AG04449 (cell line): ENCODE measurements at regions not wholly inside any gene's neighbourhood (a gene's known extent, or its start where the extent isn't known, plus 50 kb on each side); places are given as distances from the start of the nearest gene placed in this dataset.

Source experiments
- CTCF ChIA-PET: fragments of 350-600 bp; formaldehyde crosslinking; extraction: SDS; loops from one replicate; lab custom pipeline; 2021; ENCODE audit warnings: antibody characterized with exemption; lab: Yijun Ruan, JAX
- POLR2A ChIA-PET: fragments of 400-600, 350-600 bp; formaldehyde crosslinking; extraction: SDS; loops from one replicate; lab custom pipeline; 2020; ENCODE audit warnings: antibody characterized with exemption, inconsistent platforms; lab: Yijun Ruan, JAX
- DNase-seq: peaks from one replicate; pipeline ENCODE4 v3.0.0-alpha.2; 2010; ENCODE audit warnings: low read depth, low spot score
- H3K4me3 ChIP-seq: 2 replicates; pipeline ENCODE4 v1.5.1; 2011; ENCODE audit warnings: low read depth, mild to moderate bottlenecking, control low read depth, low read length
- TF ChIP-seq, protein P1 (sequence below): IDR thresholded peaks from one replicate; pipeline ENCODE4 v1.5.1; 2011; ENCODE audit warnings: mild to moderate bottlenecking, moderate library complexity, low read length, control low read depth, inconsistent platforms; ENCODE audit not compliant: insufficient read depth; ENCODE audit errors: missing control alignments

DNA sequence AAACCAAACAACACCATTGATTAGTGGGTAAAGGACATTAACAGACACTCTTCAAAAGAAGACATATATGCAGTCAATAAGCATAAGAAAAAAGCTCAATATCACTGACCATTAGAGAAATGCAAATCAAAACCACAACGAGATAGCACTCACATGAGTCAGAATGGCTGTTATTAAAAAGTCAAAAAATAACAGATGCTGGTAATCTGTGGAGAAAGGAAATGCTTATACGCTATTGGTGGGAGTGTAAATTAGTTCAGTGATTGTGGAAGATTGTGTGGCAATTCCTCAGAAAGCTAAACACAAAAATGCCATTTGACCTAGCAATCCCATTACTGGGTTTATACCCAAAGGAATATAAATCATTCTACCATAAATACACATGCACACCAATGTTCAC is 182.6 kb downstream of the TRPC6 start:
- POLR2A ChIA-PET: no interaction called here
- no peak overlapping the region for H3K4me3 ChIP-seq
- TF ChIP-seq, protein P1, sequence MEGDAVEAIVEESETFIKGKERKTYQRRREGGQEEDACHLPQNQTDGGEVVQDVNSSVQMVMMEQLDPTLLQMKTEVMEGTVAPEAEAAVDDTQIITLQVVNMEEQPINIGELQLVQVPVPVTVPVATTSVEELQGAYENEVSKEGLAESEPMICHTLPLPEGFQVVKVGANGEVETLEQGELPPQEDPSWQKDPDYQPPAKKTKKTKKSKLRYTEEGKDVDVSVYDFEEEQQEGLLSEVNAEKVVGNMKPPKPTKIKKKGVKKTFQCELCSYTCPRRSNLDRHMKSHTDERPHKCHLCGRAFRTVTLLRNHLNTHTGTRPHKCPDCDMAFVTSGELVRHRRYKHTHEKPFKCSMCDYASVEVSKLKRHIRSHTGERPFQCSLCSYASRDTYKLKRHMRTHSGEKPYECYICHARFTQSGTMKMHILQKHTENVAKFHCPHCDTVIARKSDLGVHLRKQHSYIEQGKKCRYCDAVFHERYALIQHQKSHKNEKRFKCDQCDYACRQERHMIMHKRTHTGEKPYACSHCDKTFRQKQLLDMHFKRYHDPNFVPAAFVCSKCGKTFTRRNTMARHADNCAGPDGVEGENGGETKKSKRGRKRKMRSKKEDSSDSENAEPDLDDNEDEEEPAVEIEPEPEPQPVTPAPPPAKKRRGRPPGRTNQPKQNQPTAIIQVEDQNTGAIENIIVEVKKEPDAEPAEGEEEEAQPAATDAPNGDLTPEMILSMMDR: no peak
- CTCF ChIA-PET: no interaction called here
- DNase-seq: peak; percentile 2

DNA sequence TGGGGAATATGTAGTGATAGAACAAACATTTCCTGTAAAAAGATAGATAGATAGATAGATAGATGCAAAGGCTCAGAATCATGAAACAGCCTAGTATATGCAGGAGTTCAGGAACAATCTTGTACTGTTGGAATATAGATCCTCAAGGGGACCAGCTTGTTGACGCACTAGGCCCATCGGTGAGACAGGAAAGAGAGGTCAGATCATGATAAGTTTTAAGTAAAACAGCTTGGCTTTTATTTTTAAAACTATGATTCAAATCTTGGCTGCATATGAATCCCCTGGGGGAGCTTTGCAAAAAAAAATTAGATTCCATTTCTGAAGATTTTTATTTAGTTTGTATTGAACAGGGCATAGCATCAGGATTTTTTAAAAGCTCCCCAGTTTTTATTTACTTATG is 185.8 kb downstream of the TRPC6 start:
- POLR2A ChIA-PET: no interaction called here
- no peak for DNase-seq
- TF ChIP-seq, protein P1: no peak
- no peak overlapping the region for H3K4me3 ChIP-seq
- CTCF ChIA-PET: interaction anchor here (1.2 kb wide), 1 partner anchor 610 kb away, joined by 3 read pairs; no protein-coding TSS in a partner anchor

DNA sequence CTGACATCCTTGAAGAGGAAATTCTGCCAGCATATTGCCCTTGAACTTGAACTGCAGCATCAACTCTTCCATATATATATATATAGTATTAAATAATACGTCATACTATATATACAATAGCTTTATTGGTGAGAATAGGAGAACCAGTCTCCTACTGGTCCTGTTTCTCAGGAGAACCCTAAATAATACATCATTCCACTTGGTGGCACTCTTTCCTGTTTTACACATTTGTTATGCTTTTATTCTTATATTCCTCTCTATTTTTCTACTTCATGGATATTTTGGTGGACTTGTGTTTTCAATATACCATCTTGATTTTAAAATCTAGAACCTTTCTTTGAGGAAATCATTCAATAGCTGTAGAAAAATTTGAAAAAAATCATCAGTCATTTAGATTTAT is 193.3 kb downstream of the TRPC6 start:
- ChIA-PET POLR2A (no interaction called here), CTCF (interaction anchor here (1.0 to 2.4 kb wide), 4 partner anchors 45 to 458 kb away, joined by 3 to 10 read pairs (median 5); no protein-coding TSS in a partner anchor)
- TF ChIP-seq, protein P1: no peak

DNA sequence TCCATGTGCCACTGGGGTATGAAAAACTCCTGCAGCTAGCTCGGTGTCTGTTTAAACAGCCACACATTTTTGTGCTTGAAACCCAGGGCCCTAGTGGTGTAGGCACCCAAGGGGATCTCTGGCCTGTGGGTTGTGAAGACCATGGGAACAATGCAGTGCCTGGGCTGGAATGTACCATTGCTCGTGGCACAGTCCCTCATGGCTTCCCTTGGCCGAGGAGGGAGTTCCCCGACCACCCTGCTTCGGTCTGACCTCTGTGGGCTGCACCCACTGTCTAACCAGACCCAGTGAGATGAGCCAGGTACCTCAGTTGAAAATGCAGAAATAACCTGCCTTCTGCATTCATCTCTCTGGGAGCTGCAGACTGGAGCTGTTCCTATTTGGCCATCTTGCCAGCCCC is 214.0 kb downstream of the TRPC6 start:
- TF ChIP-seq, protein P1: no peak
- POLR2A ChIA-PET: no interaction called here
- CTCF ChIA-PET: no interaction called here
- no peak for DNase-seq
- H3K4me3 ChIP-seq: no peak overlapping the region

More for the DNA sequence above, 193.3 kb downstream of the TRPC6 start:
- no peak overlapping the region for H3K4me3 ChIP-seq
- DNase-seq: no peak

DNA sequence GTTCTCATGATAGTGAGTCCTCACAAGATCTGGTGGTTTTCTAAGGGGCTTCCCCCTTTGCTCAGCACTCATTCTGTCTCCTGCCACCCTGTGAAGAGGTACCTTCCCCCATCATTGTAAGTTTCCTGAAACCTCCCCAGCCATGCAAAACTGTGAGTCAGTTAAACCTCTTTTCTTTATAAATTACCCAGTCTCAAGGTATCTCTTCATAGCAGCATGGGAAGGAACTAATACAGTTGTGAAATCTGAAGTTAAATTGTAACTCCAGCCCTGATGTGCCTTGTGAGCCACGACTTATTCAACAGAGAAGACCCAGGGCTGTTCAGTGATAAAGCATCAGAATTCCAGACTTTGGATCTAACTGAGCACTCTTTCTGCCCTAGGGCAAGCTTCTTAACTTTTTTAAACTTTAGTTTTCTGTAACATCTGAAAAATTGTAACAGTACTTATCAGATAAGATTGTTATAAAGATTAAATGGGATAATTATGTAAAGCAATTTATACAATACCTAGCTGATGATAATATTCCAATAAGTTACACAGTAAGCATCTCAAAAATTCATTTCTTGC is 220.0 kb downstream of the TRPC6 start:
- no peak overlapping the region for H3K4me3 ChIP-seq
- POLR2A ChIA-PET: no interaction called here
- TF ChIP-seq, protein P1: no peak
- DNase-seq: no peak
- CTCF ChIA-PET: no interaction called here

DNA sequence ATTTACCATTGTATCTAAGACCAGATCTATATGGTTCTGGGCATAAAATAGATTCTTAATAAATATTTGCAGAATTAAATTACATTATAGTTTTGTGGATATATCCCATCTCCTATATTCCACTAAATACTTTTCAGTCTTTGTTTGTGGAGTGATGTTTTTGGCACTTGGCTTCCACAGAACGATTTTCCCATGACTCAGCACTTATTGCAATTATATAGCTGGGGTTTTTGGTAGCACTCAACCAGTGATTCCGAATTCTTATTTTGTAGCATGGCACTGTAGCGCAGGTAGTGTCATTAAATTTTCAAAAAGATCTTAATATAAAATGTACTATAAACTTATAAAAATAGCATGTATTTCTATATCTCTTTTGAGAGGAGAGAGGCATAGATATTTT is 221.2 kb downstream of the TRPC6 start:
- H3K4me3 ChIP-seq: no peak overlapping the region
- CTCF ChIA-PET: no interaction called here
- TF ChIP-seq, protein P1: no peak
- POLR2A ChIA-PET: no interaction called here
- DNase-seq: no peak
